Fibroblast of mammary gland (primary cell): ENCODE measurements at regions not wholly inside any gene's neighbourhood (a gene's known extent, or its start where the extent isn't known, plus 50 kb on each side); places are given as distances from the start of the nearest gene placed in this dataset.

Source experiments
- DNase-seq: peaks from one replicate; pipeline ENCODE4 v3.0.0-alpha.2; 2010; ENCODE audit warnings: low read depth
- H3K4me3 ChIP-seq: 2 replicates; pipeline ENCODE4 v1.5.1; 2011; ENCODE audit warnings: low read depth, mild to moderate bottlenecking, low read length, moderate library complexity; ENCODE audit not compliant: control insufficient read depth
- TF ChIP-seq, protein P1 (sequence below): conservative IDR thresholded peaks from 2 replicates; pipeline ENCODE4 v1.5.1; 2011; ENCODE audit warnings: low read depth, low read length, inconsistent platforms; ENCODE audit not compliant: control insufficient read depth, insufficient read depth

DNA sequence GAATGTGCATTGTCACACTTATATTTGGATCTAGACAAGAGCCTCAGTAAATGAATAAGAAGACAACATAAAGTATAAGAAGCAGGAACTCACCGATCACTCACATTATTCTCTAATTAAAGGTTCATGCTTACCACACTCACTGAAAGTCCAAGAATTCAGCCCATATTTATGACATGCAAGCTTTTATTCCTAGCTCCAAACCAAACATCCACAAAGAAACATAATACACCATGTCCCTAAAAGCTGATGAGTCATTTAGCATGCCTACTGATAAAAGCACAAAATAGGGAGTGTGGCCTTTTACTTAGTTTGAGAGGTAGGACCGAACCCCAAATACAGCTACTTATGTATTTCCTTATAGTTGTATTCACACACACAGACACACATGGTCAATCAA lies 1094.6 kb upstream of the CDH2 start:
- no peak overlapping the region for H3K4me3 ChIP-seq
- TF ChIP-seq, protein P1, sequence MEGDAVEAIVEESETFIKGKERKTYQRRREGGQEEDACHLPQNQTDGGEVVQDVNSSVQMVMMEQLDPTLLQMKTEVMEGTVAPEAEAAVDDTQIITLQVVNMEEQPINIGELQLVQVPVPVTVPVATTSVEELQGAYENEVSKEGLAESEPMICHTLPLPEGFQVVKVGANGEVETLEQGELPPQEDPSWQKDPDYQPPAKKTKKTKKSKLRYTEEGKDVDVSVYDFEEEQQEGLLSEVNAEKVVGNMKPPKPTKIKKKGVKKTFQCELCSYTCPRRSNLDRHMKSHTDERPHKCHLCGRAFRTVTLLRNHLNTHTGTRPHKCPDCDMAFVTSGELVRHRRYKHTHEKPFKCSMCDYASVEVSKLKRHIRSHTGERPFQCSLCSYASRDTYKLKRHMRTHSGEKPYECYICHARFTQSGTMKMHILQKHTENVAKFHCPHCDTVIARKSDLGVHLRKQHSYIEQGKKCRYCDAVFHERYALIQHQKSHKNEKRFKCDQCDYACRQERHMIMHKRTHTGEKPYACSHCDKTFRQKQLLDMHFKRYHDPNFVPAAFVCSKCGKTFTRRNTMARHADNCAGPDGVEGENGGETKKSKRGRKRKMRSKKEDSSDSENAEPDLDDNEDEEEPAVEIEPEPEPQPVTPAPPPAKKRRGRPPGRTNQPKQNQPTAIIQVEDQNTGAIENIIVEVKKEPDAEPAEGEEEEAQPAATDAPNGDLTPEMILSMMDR, result no peak
- peak; percentile 54 for DNase-seq

GRCh38 chr18:29259838-29260237 lies 1082.9 kb upstream of the CDH2 start:
- peak; percentile 39 for DNase-seq
- no peak overlapping the region for H3K4me3 ChIP-seq
- TF ChIP-seq, protein P1, result no peak

GRCh38 chr18:29254123-29254522 lies 1077.2 kb upstream of the CDH2 start:
- DNase-seq, result no peak
- H3K4me3 ChIP-seq, result no peak overlapping the region
- TF ChIP-seq, protein P1, result no peak

DNA sequence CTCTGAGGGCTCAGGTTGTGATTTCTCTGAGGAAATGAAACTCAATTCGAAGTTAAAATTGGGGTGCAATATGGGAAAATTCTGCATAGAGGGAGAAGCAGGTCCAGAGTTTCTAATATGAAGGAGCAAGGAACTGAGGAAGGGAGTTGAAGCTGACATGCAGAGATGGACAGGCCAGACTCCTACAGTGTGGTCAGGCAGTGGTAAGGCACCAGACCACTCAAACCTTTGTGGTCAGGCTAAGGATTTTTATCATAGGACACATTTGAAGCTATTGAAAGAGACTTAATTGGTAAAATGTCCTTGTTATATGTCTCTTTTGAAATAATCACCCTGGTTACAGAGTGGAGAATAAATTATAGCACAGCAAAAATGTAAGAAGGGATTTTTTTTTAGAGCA lies 1074.8 kb upstream of the CDH2 start:
- DNase-seq, result no peak
- H3K4me3 ChIP-seq, result no peak overlapping the region
- TF ChIP-seq, protein P1, result no peak

DNA sequence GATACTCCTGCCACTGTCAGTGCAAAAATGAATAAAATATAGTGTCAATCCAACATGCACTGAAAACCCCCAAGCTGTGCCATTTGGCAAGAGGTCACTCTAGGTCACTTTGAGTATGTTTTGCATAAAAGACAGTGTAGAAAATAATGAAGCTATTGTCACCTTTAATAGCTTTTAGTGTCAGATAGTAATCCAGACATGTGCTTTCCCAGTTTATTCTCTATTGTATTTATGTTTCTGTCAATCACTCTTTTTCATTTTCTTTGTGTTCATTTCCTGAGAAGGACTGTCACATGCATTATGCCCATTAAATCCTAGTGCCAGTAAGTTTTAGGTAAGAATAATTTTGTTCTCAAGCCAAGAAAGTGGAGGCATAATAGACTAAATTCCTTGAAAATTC lies 1073.9 kb upstream of the CDH2 start:
- H3K4me3 ChIP-seq, result no peak overlapping the region
- TF ChIP-seq, protein P1, result no peak
- no peak for DNase-seq

- H3K4me3 ChIP-seq, result no peak overlapping the region
- TF ChIP-seq, protein P1, result no peak
- DNase-seq, result no peak
These were observed 1073.3 kb upstream of the CDH2 start for GRCh38 chr18:29250259-29250658.

DNA sequence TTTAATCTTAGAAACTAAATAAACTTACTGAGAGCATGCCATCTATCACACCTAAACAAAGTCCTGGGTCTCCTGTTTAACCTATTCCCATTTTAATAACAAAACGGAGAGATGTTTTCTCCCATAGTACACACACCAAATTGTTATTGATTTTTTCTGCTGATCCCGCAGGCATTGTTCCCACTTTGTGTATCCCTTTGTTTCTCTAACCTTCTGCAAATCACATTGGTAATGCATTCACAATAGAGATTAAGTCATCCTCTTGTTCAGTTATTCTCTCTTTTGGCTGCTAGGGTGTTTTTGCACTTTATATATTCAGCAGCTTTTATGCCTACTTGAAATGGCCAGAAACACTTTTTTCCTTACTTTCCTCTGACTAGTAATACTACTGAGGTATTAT lies 1071.9 kb upstream of the CDH2 start:
- TF ChIP-seq, protein P1, result no peak
- DNase-seq, result no peak
- H3K4me3 ChIP-seq, result no peak overlapping the region
